LNCaP clone FGC (cell line): ENCODE measurements at regions not wholly inside any gene's neighbourhood (a gene's known extent, or its start where the extent isn't known, plus 50 kb on each side); places are given as distances from the start of the nearest gene placed in this dataset.
"Not testable (repeated sequence)": the region's sequence is repeated elsewhere in the genome, so short reads cannot be mapped to it uniquely, and the experiment has no call there.

Experiments used
- DNase-seq: peaks from one replicate; pipeline ENCODE4 v3.0.0-alpha.2; 2011; ENCODE audit warnings: low read depth
- H3K4me3 ChIP-seq: 2 replicates; pipeline ENCODE4 v1.5.1; 2011; ENCODE audit warnings: mild to moderate bottlenecking, low read depth, low read length, control low read depth
- TF ChIP-seq, protein P1 (sequence below): IDR thresholded peaks from 2 replicates; pipeline ENCODE4 v1.5.1; 2012; ENCODE audit warnings: mild to moderate bottlenecking; ENCODE audit not compliant: control insufficient read depth, insufficient read depth; ENCODE audit errors: extremely low read depth

DNA sequence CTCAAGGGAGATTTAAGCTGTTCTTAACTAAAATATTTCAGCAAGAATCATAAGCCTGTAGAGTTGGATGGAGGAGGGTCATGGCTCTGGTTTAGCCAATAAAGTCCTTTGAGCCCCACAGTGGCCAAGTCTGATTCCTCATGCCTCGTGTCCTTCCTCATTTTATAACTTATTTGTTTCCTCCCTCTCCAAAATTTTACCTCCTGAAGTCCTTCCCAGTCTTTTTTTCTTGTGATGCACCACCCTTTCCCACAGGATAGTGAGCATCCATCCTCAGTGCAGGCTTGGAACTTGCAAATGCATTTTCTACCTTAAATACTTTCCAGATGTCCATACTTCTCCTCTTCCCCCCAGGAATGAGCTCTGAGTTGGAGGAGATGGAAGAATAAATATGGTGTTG lies 162.7 kb upstream of the AGTR1 start:
- TF ChIP-seq, protein P1, sequence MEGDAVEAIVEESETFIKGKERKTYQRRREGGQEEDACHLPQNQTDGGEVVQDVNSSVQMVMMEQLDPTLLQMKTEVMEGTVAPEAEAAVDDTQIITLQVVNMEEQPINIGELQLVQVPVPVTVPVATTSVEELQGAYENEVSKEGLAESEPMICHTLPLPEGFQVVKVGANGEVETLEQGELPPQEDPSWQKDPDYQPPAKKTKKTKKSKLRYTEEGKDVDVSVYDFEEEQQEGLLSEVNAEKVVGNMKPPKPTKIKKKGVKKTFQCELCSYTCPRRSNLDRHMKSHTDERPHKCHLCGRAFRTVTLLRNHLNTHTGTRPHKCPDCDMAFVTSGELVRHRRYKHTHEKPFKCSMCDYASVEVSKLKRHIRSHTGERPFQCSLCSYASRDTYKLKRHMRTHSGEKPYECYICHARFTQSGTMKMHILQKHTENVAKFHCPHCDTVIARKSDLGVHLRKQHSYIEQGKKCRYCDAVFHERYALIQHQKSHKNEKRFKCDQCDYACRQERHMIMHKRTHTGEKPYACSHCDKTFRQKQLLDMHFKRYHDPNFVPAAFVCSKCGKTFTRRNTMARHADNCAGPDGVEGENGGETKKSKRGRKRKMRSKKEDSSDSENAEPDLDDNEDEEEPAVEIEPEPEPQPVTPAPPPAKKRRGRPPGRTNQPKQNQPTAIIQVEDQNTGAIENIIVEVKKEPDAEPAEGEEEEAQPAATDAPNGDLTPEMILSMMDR = no peak
- DNase-seq = no peak
- no peak overlapping the region for H3K4me3 ChIP-seq

DNA sequence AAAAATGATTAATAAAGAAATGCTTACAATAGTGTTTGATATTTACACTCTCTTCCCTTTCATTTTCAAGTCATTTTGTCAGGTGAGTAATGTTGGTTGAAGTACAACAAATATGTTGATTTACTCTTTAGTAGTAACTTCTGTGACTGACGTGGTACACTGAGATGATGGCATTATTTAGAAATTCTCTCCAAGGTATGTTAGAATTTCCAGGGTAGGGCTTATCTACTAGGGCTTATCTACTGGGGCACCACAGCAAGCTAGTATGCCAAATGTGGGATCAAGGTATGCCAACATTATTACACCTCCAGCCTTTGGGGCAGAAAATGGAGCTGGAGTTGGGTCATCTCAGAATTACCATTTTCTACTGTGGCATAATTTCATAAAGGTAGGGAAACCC lies 157.4 kb upstream of the AGTR1 start:
- no peak for DNase-seq
- TF ChIP-seq, protein P1 = no peak

DNA sequence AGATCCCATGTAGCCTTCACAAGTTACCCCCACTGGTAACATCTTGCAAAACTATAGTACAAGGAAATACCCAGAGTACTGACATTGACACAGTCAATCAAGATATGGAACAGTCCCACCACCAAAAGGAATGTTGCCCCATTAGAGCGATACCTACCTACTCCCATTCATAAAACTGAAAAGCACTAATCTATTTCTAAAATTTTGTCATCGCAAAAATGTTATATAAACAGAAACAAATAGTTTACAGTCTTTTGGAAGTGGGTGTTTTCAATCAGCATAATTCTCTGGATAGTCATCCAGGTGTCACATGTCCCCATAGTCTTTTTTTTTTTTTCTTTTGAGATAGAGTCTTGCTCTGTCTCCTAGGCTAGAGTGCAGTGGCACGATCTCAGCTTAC lies 156.9 kb upstream of the AGTR1 start:
- no peak overlapping the region for H3K4me3 ChIP-seq
- TF ChIP-seq, protein P1 = no peak
- DNase-seq = no peak

More for the DNA sequence above, 157.4 kb upstream of the AGTR1 start:
- no peak overlapping the region for H3K4me3 ChIP-seq

DNA sequence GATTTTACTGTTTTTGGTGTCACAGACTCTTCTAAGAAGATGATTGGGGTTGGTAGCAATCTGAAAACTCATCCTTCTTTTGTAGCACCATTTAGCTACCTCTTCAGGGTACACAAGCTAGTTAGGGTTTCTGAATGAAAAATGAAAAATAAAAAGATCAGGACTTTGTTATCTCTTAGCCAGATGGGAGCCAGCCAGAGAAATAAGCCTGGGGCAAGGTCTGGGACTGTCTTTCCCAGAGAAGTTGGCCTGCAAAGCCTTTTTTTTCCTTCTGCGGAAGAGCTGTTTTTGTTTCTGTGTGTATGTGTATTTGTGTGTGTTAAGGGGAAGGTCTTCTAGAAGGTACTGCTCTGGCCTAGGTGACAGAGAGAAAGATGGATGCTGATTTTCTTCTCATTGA lies 150.7 kb upstream of the AGTR1 start:
- TF ChIP-seq, protein P1 = no peak
- no peak overlapping the region for H3K4me3 ChIP-seq
- no peak for DNase-seq

DNA sequence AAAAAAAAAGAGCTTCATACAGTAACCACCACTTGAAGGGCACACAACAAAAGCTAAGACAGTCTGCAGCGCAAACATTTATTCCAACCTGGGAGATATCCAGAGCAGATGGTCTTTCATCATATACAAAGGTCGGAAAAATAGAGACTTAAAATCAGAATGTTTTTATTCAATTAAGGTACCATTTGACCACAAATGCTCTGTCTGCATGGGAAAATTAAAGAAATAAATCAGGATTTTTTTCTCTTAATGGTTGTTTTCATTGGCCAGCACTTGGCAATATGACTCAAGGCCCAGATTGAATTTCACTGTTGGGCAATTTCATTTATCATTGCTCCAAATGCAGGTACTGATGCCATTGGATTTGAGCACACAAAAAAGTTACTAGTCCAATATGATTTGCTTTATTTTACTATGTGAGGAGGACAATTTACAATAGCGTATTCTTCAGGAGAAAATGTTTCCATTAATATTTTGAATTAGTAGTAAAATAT lies 145.9 kb upstream of the AGTR1 start:
- H3K4me3 ChIP-seq = no peak overlapping the region
- no peak for DNase-seq
- TF ChIP-seq, protein P1 = no peak

DNA sequence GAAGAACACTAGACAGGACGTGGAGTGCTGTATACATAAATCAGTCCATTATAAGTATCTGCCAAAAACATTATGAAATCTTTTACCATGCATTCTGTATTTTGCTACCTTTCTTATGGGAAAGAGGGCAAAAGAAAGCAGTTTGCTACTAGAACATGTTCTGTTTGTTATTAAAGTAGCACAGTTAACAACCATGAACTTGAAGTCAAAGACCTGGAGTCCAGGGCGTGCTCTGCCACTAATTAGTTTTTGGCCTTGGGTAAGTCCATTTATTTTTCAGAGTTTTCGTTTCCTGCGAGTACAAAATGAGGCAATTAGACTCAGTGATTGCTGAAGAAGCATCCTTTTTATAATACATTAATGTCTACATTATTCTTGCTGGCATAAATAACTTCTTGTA lies 143.3 kb upstream of the AGTR1 start:
- no peak for DNase-seq
- TF ChIP-seq, protein P1 = no peak
- no peak overlapping the region for H3K4me3 ChIP-seq

DNA sequence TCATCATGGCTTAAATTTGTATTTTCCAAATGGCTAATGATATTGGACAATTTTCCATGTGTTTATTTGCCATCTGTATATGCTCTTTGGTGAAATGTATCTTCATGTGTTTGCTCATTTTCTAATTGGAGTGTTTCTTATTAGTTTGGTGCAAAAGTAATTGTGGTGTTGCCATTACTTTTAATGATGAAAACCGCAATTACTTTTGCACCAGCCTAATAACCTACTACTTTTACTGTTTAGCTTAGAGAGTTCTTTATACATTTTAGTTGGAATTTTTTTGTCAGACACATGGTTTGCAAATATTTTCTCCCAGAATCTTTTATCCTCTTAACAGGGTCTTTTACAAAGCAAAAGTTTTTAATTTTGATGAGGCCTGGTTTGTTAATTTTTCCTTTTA lies 141.0 kb upstream of the AGTR1 start:
- H3K4me3 ChIP-seq = no peak overlapping the region
- TF ChIP-seq, protein P1 = no peak
- no peak for DNase-seq

DNA sequence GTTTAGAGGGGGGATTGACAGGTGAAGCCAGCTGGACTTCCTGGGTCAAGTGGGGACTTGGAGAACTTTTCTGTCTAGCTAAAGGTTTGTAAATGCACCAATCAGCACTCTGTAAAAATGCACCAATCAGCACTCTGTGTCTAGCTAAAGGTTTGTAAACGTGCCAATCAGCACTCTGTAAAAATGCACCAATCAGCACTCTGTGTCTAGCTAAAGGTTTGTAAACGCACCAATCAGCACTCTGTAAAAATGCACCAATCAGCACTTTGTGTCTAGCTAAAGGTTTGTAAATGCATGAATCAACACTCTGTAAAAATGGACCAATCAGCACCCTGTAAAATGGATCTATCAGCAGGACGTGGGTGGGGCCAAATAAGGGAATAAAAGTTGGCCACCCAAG lies 120.1 kb upstream of the AGTR1 start:
- H3K4me3 ChIP-seq, DNase-seq: not testable (repeated sequence)
